Fibroblast of skin of abdomen (primary cell): ENCODE measurements at regions not wholly inside any gene's neighbourhood (a gene's known extent, or its start where the extent isn't known, plus 50 kb on each side); places are given as distances from the start of the nearest gene placed in this dataset.

Source experiments
- DNase-seq: peaks from one replicate; pipeline ENCODE4 v3.0.0-alpha.2; 2013

- no peak for DNase-seq
Measured at GRCh38 chr2:12175323-12175722, 428.9 kb downstream of the LPIN1 start.

- peak; percentile 59 for DNase-seq
Measured at GRCh38 chr2:12176623-12177454, 430.4 kb downstream of the LPIN1 start.

GRCh38 chr2:12177455-12178288 lies 431.2 kb downstream of the LPIN1 start:
- DNase-seq, result peak; percentile 20

GRCh38 chr2:12178289-12179080 lies 432.1 kb downstream of the LPIN1 start:
- no peak for DNase-seq

- DNase-seq, result no peak
Measured at GRCh38 chr2:12180031-12180430, 433.6 kb downstream of the LPIN1 start.

- no peak for DNase-seq
Measured at GRCh38 chr2:12183032-12183645, 436.7 kb downstream of the LPIN1 start.

GRCh38 chr2:12192762-12193161 lies 446.3 kb downstream of the LPIN1 start:
- DNase-seq, result no peak

- no peak for DNase-seq
Measured at GRCh38 chr2:12194968-12195367, 448.5 kb downstream of the LPIN1 start.

- DNase-seq, result no peak
Measured at GRCh38 chr2:12196495-12196894, 450.1 kb downstream of the LPIN1 start.

GRCh38 chr2:12197133-12197532 lies 450.7 kb downstream of the LPIN1 start:
- DNase-seq, result no peak

GRCh38 chr2:12199491-12200211 lies 453.2 kb downstream of the LPIN1 start:
- DNase-seq, result peak; percentile 9

- DNase-seq, result no peak
Measured at GRCh38 chr2:12201369-12201768, 454.9 kb downstream of the LPIN1 start.

GRCh38 chr2:12202313-12203075 lies 456.1 kb downstream of the LPIN1 start:
- DNase-seq, result peak; percentile 54

GRCh38 chr2:12203528-12203927 lies 457.1 kb downstream of the LPIN1 start:
- no peak for DNase-seq

- DNase-seq, result no peak
Measured at GRCh38 chr2:12205086-12205485, 458.7 kb downstream of the LPIN1 start.

- DNase-seq, result peak; percentile 58
Measured at GRCh38 chr2:12207491-12207890, 461.1 kb downstream of the LPIN1 start.

GRCh38 chr2:12210016-12210933 lies 463.8 kb downstream of the LPIN1 start:
- no peak for DNase-seq

GRCh38 chr2:12211326-12212175 lies 465.1 kb downstream of the LPIN1 start:
- DNase-seq, result no peak
